GM18519 (cell line): ENCODE measurements at regions not wholly inside any gene's neighbourhood (a gene's known extent, or its start where the extent isn't known, plus 50 kb on each side); places are given as distances from the start of the nearest gene placed in this dataset.
"Not testable (repeated sequence)": the region's sequence is repeated elsewhere in the genome, so short reads cannot be mapped to it uniquely, and the experiment has no call there.

Experiments
- ATAC-seq: cut with Tn5 transposase; IDR thresholded peaks from one replicate; pipeline ENCODE4 v1.9.1; 2021; ENCODE audit warnings: mild to moderate bottlenecking, moderate library complexity; ENCODE audit not compliant: unreplicated experiment, low FRiP score

GRCh38 chr4:128690011-128690410 is 119.5 kb upstream of the JADE1 start:
- no peak for ATAC-seq

- ATAC-seq = no peak
These were observed 120.6 kb upstream of the JADE1 start for GRCh38 chr4:128688846-128689437.

- no peak for ATAC-seq
These were observed 121.3 kb upstream of the JADE1 start for GRCh38 chr4:128688033-128688721.

GRCh38 chr4:128686810-128687209 is 122.7 kb upstream of the JADE1 start:
- ATAC-seq = no peak

GRCh38 chr4:128686032-128686465 is 123.5 kb upstream of the JADE1 start:
- ATAC-seq = no peak

- ATAC-seq = no peak
These were observed 125.5 kb upstream of the JADE1 start for GRCh38 chr4:128684016-128684415.

- no peak for ATAC-seq
These were observed 126.4 kb upstream of the JADE1 start for GRCh38 chr4:128682942-128683666.

- ATAC-seq = no peak
These were observed 133.4 kb upstream of the JADE1 start for GRCh38 chr4:128676095-128676494.

GRCh38 chr4:128675083-128675482 is 134.4 kb upstream of the JADE1 start:
- peak; percentile 98 for ATAC-seq

- ATAC-seq = not testable (repeated sequence)
These were observed 136.3 kb upstream of the JADE1 start for GRCh38 chr4:128673159-128673558.

- ATAC-seq = not testable (repeated sequence)
These were observed 136.9 kb upstream of the JADE1 start for GRCh38 chr4:128672596-128672995.

GRCh38 chr4:128670513-128670912 is 139.0 kb upstream of the JADE1 start:
- no peak for ATAC-seq

GRCh38 chr4:128668566-128668965 is 140.9 kb upstream of the JADE1 start:
- ATAC-seq = no peak

GRCh38 chr4:128665514-128665913 is 144.0 kb upstream of the JADE1 start:
- no peak for ATAC-seq

GRCh38 chr4:128663325-128663724 is 146.2 kb upstream of the JADE1 start:
- ATAC-seq = peak; percentile 76

- ATAC-seq = no peak
These were observed 148.0 kb upstream of the JADE1 start for GRCh38 chr4:128661479-128661878.

GRCh38 chr4:128660361-128661215 is 148.9 kb upstream of the JADE1 start:
- ATAC-seq = no peak

GRCh38 chr4:128658214-128658631 is 151.3 kb upstream of the JADE1 start:
- ATAC-seq = no peak

- no peak for ATAC-seq
These were observed 151.9 kb upstream of the JADE1 start for GRCh38 chr4:128657638-128658037.

GRCh38 chr4:128654465-128654864 is 155.0 kb upstream of the JADE1 start:
- ATAC-seq = no peak
